ENCODE measurements at regions not wholly inside any gene's neighbourhood (a gene's known extent, or its start where the extent isn't known, plus 50 kb on each side); places are given as distances from the start of the nearest gene placed in this dataset.

GRCh38 chr17:53321651-53322050, 501.1 kb upstream of the KIF2B start:
- Histone ChIP-seq H3K4me3 (IDR thresholded peaks at IDR 0.05; ENCODE audit: insufficient read depth, low read depth, low read length) (no peak overlapping the region), H3K9ac (no peak overlapping the region), H3K27me3 (ENCODE audit: insufficient read depth, low read depth) (no peaks in the 10 kb centered on the region), H3K4me2 (no peak overlapping the region), H3K36me3 (ENCODE audit: insufficient read depth) (no peaks in the 10 kb centered on the region), H3K79me2 (ENCODE audit: insufficient read depth, low read depth) (no peaks in the 10 kb centered on the region), H3K4me1 (ENCODE audit: low read depth, poor library complexity, severe bottlenecking) (no peaks in the 10 kb centered on the region), H3K27ac (no peak overlapping the region), H4K20me1 (ENCODE audit: insufficient read depth) (no peaks in the 10 kb centered on the region), H2AFZ (ENCODE audit: low read depth) (no peak overlapping the region)
- no peak for TF ChIP-seq CTCF (conservative IDR thresholded peaks at IDR 0.05; ENCODE audit: low read depth, low read length)

- no peak overlapping the region for H2AFZ ChIP-seq (ENCODE audit: low read depth)
- H3K9ac ChIP-seq, result no peak overlapping the region
- H3K4me2 ChIP-seq, result no peak overlapping the region
- H3K79me2 ChIP-seq (ENCODE audit: insufficient read depth, low read depth), result no peaks in the 10 kb centered on the region
- H3K27me3 ChIP-seq (ENCODE audit: insufficient read depth, low read depth), result no peaks in the 10 kb centered on the region
- no peaks in the 10 kb centered on the region for H4K20me1 ChIP-seq (ENCODE audit: insufficient read depth)
- TF ChIP-seq CTCF (conservative IDR thresholded peaks at IDR 0.05; ENCODE audit: low read depth, low read length), result no peak
- no peaks in the 10 kb centered on the region for H3K4me1 ChIP-seq (ENCODE audit: low read depth, poor library complexity, severe bottlenecking)
- H3K27ac ChIP-seq, result no peak overlapping the region
- H3K36me3 ChIP-seq (ENCODE audit: insufficient read depth), result no peaks in the 10 kb centered on the region
- no peak overlapping the region for H3K4me3 ChIP-seq (IDR thresholded peaks at IDR 0.05; ENCODE audit: insufficient read depth, low read depth, low read length)
Measured at GRCh38 chr17:53319947-53320346, 502.8 kb upstream of the KIF2B start.

GRCh38 chr17:53316988-53317387, 505.7 kb upstream of the KIF2B start:
- H3K27ac ChIP-seq, result no peak overlapping the region
- no peaks in the 10 kb centered on the region for H3K4me1 ChIP-seq (ENCODE audit: low read depth, poor library complexity, severe bottlenecking)
- H3K27me3 ChIP-seq (ENCODE audit: insufficient read depth, low read depth), result no peaks in the 10 kb centered on the region
- no peak overlapping the region for H3K4me3 ChIP-seq (IDR thresholded peaks at IDR 0.05; ENCODE audit: insufficient read depth, low read depth, low read length)
- no peak overlapping the region for H3K9ac ChIP-seq
- no peaks in the 10 kb centered on the region for H4K20me1 ChIP-seq (ENCODE audit: insufficient read depth)
- H2AFZ ChIP-seq (ENCODE audit: low read depth), result no peak overlapping the region
- no peak for TF ChIP-seq CTCF (conservative IDR thresholded peaks at IDR 0.05; ENCODE audit: low read depth, low read length)
- H3K36me3 ChIP-seq (ENCODE audit: insufficient read depth), result no peaks in the 10 kb centered on the region
- no peak overlapping the region for H3K4me2 ChIP-seq
- no peaks in the 10 kb centered on the region for H3K79me2 ChIP-seq (ENCODE audit: insufficient read depth, low read depth)

GRCh38 chr17:53316073-53316472, 506.7 kb upstream of the KIF2B start:
- Histone ChIP-seq H3K27me3 (ENCODE audit: insufficient read depth, low read depth) (no peaks in the 10 kb centered on the region), H3K4me2 (no peak overlapping the region), H2AFZ (ENCODE audit: low read depth) (no peak overlapping the region), H3K4me1 (ENCODE audit: low read depth, poor library complexity, severe bottlenecking) (no peaks in the 10 kb centered on the region), H3K79me2 (ENCODE audit: insufficient read depth, low read depth) (no peaks in the 10 kb centered on the region), H3K9ac (no peak overlapping the region), H3K4me3 (IDR thresholded peaks at IDR 0.05; ENCODE audit: insufficient read depth, low read depth, low read length) (no peak overlapping the region), H3K36me3 (ENCODE audit: insufficient read depth) (no peaks in the 10 kb centered on the region), H3K27ac (no peak overlapping the region), H4K20me1 (ENCODE audit: insufficient read depth) (no peaks in the 10 kb centered on the region)
- TF ChIP-seq CTCF (conservative IDR thresholded peaks at IDR 0.05; ENCODE audit: low read depth, low read length), result no peak

- no peak overlapping the region for H3K4me2 ChIP-seq
- H3K27me3 ChIP-seq (ENCODE audit: insufficient read depth, low read depth), result no peaks in the 10 kb centered on the region
Measured at GRCh38 chr17:53314521-53314920, 508.2 kb upstream of the KIF2B start.

More at GRCh38 chr17:53314521-53314920, 508.2 kb upstream of the KIF2B start:
- H4K20me1 ChIP-seq (ENCODE audit: insufficient read depth), result no peaks in the 10 kb centered on the region
- no peak overlapping the region for H3K9ac ChIP-seq
- H3K79me2 ChIP-seq (ENCODE audit: insufficient read depth, low read depth), result no peaks in the 10 kb centered on the region
- no peak overlapping the region for H3K27ac ChIP-seq
- H3K4me1 ChIP-seq (ENCODE audit: low read depth, poor library complexity, severe bottlenecking), result no peaks in the 10 kb centered on the region
- H3K36me3 ChIP-seq (ENCODE audit: insufficient read depth), result no peaks in the 10 kb centered on the region
- H3K4me3 ChIP-seq (IDR thresholded peaks at IDR 0.05; ENCODE audit: insufficient read depth, low read depth, low read length), result no peak overlapping the region
- no peak for TF ChIP-seq CTCF (conservative IDR thresholded peaks at IDR 0.05; ENCODE audit: low read depth, low read length)
- H2AFZ ChIP-seq (ENCODE audit: low read depth), result no peak overlapping the region
